Dedifferentiated amniotic fluid mesenchymal stem cell (primary cell): ENCODE measurements at regions not wholly inside any gene's neighbourhood (a gene's known extent, or its start where the extent isn't known, plus 50 kb on each side); places are given as distances from the start of the nearest gene placed in this dataset.

Experiments
- DNase-seq: peaks from one replicate; pipeline ENCODE4 v3.0.0-alpha.2; 2016; ENCODE audit errors: extremely low spot score

GRCh38 chrX:40182615-40183014 is 84.9 kb upstream of the BCOR start:
- no peak for DNase-seq

GRCh38 chrX:40182095-40182494 is 84.3 kb upstream of the BCOR start:
- no peak for DNase-seq

DNA sequence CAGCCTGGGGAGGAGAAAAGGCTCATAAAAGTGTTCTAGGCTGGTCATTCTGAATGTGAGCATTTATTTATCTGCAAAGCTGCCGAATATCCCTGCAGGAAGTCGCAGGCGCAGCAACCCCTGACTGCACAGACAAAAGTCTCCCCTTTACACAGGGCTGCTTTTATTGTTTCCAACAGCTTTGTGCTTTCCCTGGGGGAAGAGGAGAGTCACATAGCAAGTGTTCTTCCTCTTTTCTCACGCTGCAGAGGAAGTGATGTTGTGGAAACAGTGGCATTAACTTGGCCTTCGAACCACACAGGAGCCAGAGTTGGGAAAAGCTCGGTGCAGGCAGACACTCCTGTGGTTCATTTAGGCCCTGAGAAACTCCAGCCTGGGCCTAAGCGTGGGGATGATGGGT is 81.5 kb upstream of the BCOR start:
- DNase-seq = no peak

DNA sequence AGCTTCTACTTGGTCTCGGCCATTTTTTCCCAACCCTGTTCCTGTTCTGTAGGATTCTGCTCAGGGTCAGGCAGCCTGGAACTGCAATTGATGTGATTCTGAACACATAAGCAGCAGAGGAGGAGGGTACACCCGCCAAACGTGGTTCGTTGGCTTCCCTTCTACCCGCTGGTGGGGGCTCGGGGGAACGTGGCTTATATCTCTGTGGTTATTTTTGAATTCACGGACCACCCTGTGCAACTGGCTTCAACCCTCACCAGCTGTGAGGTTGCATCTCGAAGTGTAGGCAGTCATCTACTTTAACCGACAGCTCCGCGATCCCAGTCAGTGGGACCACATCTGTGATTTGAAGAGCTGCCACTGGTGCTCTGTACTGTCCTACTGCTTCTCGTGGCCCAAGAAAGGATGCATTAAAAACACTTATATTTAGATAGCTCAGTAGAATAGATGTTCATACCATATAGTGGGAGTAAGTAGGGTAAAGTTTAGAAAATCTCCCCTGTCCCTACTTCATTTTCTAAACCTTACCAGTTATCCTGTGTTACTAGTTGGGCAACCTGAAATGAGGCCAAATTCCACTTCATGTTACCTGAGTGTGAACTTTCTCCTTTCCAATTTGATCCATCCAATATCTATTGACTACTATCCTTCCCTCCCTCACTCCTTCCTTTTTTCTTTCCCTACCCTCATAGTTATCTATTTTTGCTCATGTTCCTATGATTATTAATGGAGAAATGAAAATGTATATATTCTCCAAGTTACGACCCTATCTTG is 80.4 kb upstream of the BCOR start:
- no peak for DNase-seq

- no peak for DNase-seq
These were observed 79.7 kb upstream of the BCOR start for GRCh38 chrX:40177489-40177888.

DNA sequence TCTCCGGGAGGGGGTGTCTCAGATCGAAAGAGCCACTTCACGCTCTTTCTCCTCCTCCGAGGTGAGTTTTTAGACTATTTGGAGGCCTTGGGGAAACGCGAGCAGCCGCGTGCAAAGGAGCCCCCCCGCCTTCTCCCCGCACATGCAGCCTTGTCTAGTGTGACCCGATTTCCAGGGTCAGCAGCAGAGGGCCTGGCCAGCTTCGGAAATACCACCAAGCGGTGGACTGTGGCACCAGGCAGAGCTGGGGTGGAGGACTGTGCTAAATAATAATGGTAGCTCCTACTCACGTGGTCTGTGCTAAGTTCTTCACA is 79.3 kb upstream of the BCOR start:
- DNase-seq = no peak

GRCh38 chrX:40176351-40177116 is 78.8 kb upstream of the BCOR start:
- no peak for DNase-seq

DNA sequence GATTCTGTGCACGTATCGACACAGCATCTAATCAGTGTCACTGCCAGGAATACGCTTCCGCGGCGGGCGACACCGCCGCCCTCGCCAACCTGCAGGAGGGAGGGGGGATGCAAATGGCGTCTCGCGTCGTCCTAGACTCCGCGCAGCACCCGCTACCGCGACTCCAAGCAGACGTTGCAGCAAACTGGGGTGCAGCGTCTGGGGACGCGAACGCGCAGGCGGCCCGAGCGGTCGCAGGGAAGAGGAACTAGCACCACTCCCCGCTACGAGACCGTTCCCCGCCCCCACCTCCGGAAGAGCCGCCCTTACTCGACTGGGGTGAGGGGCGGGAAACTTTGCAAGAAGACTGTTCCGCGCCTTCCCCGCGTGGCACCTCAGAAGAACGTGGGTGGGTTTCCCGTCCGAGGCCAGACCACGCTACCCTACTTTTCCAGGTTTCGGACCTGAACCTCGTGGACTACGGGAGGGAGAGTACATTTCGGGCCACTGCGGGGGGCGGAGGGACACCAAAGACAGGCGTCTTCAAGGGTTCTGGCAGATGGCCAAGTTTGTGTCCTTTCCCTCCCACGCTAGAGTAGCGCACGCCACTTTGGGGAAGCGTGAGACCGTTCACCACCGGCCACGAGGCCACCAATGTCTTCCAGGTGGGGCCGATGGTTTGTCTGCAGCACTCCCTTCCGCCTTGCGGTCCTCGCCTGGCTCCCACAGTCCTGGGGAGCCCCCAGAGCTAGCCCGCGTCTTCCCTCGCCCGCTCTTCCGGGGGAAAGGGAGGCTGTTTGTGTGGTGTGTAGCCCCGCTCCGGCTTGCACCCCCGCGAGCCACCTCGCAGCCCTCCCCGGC is 78.0 kb upstream of the BCOR start:
- no peak for DNase-seq

DNA sequence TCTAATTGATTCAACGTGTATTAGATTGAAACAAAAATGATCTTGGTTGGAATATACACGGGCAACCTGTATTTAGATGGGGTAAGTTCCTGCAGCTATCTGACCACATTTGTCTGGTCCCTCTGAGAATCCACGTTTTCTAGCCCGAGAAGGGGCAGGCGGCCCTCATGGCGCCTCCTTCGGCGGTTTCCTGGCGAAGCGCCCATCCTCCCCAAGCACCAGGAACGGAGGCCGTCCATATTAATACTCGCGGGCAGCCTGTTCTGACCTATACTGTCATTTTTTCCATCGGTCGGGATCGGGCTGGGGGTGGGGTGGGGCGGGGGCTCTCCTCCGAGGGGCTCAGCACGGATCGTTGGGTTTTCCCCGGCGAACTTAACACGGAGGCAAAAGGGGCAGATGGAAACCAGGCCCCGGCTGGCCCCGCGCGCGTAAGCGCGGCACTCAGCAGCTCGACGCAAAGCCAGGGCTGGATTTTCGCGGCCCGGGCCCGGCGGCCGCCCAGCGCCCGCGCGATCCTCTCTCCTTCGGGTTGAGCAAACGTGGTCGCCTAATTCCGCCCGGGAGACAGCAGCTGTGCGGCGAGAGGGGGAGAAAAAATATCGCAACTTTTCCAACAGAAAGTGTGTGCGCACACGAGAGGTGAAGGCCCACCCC is 77.2 kb upstream of the BCOR start:
- no peak for DNase-seq

GRCh38 chrX:40174001-40174853 is 76.5 kb upstream of the BCOR start:
- no peak for DNase-seq

DNA sequence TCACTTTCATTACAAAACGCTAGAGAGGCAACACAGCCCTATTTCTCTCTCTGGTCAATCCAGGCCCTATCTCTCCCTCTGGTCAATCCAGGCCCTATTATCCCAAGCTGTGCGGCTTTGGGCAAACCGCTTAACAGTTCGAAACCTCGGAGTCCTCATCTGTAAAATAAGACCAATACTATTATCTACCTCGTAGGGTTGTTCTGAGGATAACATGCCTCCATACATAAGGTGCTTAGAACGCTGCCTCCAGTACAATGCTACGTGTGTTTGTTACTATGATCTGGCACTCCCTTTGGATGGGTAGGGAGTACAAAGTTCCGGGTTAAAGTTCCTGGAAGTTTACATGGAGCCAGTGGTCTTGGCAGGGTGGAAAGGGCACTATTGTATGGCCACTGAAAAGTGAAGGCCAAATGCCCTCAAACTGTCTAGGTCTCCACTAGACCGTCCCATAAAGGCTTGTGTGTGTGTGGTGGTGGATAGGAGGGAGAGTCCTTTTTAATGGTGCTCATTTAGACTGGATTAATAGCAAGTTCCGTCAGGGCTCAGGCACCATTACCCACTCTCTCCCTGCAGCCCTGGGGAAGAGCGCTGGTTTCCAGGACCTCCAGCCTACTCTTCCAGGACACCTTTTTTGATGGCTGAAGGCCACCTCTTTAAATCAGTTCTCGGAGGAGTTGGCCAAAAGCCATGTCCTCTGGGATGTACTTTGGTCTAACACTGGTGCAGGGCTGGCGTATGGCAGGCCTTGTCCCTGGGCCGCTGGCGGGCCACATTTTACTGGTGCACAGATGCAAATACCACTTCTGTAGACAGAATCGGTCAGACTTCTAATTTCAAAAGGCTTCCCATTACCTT is 75.6 kb upstream of the BCOR start:
- no peak for DNase-seq

- DNase-seq = no peak
These were observed 74.8 kb upstream of the BCOR start for GRCh38 chrX:40172401-40173142.

- DNase-seq = no peak
These were observed 74.0 kb upstream of the BCOR start for GRCh38 chrX:40171513-40172400.

- no peak for DNase-seq
These were observed 73.2 kb upstream of the BCOR start for GRCh38 chrX:40170830-40171512.

- peak; percentile 54 for DNase-seq
These were observed 71.7 kb upstream of the BCOR start for GRCh38 chrX:40169193-40170101.

- no peak for DNase-seq
These were observed 70.8 kb upstream of the BCOR start for GRCh38 chrX:40168480-40169011.
